HG03342 (cell line): ENCODE measurements at regions not wholly inside any gene's neighbourhood (a gene's known extent, or its start where the extent isn't known, plus 50 kb on each side); places are given as distances from the start of the nearest gene placed in this dataset.

ENCODE experiments used
- ATAC-seq: cut with Tn5 transposase; IDR thresholded peaks from one replicate; pipeline ENCODE4 v1.9.1; 2021; ENCODE audit warnings: mild to moderate bottlenecking, moderate library complexity; ENCODE audit not compliant: unreplicated experiment

DNA sequence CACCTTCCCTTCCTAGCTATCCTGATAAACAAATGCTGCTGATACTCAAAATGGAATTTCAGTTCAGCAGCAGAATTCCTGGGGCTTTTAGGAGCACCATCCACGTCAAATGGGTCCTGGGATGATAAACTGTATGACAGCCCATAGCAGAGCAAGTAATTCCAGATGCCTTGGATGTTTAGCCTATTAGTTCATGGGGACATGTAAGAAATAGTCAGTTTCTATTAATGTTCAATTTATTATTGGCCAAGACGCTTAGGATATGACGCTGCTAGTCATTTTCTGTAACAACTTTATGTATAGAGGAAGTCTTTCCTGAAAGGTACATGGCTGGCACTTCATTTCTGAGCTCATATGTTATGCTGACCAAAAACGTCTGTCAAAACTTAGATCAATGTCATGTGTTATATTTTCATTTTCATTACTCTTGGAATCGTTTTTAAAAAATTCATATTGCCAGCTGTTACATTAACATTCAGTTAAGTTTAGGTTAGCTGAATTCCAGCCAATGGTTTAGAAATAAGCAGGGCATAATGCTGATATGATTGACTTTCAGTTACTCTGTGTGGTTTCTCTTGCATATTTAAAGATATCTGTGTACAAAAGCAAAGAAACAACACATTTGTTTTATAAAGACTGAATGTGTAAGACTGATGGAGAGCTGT is 243.8 kb downstream of the CSNK1G3 start:
- ATAC-seq = no peak

- ATAC-seq = no peak
These were observed 242.9 kb downstream of the CSNK1G3 start for GRCh38 chr5:123754908-123755307.

- ATAC-seq = no peak
These were observed 242.2 kb downstream of the CSNK1G3 start for GRCh38 chr5:123753937-123754891.

GRCh38 chr5:123753180-123753936 is 241.4 kb downstream of the CSNK1G3 start:
- no peak for ATAC-seq

DNA sequence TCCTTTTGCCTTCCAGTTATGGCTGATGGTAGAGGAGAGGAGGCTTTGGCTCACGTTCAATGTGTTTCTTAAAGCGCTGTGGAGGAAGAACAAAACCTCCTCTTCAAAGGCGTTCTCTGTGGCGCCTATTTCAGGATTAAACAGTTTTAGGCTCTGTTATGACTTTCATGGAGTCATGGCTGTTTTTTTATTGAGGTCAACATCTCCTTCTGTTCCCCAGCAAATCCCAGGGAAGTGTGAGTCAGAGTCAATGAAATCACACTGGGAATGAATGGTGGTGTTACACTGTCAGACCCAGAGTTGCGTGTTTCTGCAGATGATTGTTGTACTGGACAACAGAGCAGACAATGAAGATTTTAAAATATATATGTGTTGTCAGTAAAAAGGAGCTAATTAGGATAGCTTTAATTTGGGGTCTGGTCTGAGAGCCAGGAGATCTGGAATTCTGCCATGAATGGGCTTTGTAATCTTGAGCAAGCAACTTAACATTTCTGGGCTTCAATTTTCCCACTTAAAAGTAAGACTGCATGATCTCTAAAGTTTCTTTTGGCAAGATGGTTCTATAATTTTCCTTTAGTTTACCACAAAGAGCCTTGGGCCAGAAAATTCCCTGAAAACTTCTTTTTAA is 240.7 kb downstream of the CSNK1G3 start:
- no peak for ATAC-seq

GRCh38 chr5:123751670-123752069 is 239.7 kb downstream of the CSNK1G3 start:
- no peak for ATAC-seq

- no peak for ATAC-seq
These were observed 236.3 kb downstream of the CSNK1G3 start for GRCh38 chr5:123748239-123748638.

DNA sequence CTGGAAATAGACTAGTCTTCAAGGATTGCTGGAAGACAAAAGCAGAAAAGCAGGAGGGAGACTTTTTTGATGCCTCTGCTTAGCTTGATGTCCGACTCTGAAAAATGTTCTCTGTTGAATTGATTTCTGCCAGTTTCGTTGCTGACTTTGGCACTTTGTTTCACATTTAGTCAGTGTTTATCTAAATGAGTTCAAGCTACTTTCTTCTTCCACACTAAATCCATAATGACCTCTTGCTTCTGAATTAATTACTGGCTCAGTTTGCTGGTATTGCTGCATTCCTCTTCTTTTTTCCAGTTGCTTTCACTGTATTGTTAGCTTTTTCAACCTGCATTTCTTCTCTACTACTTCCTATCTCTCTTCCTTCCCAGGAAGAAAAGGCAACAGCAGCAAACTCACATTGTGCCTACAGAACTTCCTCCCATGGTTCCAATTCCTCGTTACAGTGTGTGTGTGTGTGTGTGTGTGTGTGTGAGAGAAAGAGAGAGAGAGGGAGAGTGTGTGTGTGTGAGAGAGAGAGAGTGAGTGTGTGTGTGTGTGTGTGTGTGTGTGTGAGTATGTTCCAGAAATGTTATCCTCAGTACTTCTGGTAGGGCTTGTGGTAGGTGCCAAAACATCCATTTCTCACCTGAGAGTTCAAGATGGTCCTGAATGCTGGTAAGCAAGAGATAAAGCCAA is 234.8 kb downstream of the CSNK1G3 start:
- no peak for ATAC-seq

GRCh38 chr5:123743990-123744583 is 232.1 kb downstream of the CSNK1G3 start:
- ATAC-seq = no peak

- ATAC-seq = no peak
These were observed 223.4 kb downstream of the CSNK1G3 start for GRCh38 chr5:123735384-123735783.

GRCh38 chr5:123732257-123732656 is 220.3 kb downstream of the CSNK1G3 start:
- no peak for ATAC-seq

- ATAC-seq = no peak
These were observed 210.5 kb downstream of the CSNK1G3 start for GRCh38 chr5:123722451-123722850.

- ATAC-seq = no peak
These were observed 209.8 kb downstream of the CSNK1G3 start for GRCh38 chr5:123721675-123722276.

GRCh38 chr5:123720955-123721354 is 209.0 kb downstream of the CSNK1G3 start:
- no peak for ATAC-seq

- ATAC-seq = no peak
These were observed 208.4 kb downstream of the CSNK1G3 start for GRCh38 chr5:123720339-123720738.

DNA sequence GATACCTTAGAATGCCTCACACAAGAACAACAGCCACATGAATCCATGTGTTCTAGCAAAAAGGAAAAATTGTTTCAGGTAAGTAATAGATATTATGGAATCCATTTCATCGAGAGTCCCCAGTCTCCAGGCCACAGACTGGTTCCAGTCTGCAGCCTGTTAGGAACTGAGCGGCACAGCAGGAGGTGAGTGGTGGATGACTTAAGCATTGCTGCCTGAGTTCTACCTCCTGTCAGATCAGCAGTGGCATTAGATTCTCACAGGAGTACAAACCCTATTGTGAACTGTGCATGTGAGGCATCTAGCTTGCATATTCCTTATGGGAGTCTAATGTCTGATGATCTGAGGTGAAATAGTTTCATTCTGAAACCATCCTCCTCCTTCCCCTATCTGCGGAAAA is 207.0 kb downstream of the CSNK1G3 start:
- ATAC-seq = no peak

- ATAC-seq = no peak
These were observed 206.3 kb downstream of the CSNK1G3 start for GRCh38 chr5:123718238-123718637.

- no peak for ATAC-seq
These were observed 205.2 kb downstream of the CSNK1G3 start for GRCh38 chr5:123717139-123717538.

DNA sequence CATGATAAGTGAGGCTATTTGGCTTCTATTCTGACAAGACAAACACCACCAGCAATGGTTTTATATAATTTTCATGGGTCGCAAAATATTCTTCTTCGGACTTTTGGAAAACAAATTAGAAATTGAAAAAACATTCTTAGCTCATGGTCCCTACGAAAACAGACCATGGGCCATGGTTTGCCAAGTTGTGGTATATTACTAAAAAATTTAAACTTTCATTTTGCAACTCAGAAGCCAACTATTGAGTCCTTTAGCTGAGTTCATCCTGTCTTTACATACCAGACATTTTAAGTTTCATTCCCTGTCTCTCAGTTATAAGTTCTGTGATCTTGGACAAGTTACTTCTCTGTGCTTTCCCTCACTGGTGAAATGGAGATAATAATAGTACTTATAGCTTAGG is 198.1 kb downstream of the CSNK1G3 start:
- no peak for ATAC-seq

DNA sequence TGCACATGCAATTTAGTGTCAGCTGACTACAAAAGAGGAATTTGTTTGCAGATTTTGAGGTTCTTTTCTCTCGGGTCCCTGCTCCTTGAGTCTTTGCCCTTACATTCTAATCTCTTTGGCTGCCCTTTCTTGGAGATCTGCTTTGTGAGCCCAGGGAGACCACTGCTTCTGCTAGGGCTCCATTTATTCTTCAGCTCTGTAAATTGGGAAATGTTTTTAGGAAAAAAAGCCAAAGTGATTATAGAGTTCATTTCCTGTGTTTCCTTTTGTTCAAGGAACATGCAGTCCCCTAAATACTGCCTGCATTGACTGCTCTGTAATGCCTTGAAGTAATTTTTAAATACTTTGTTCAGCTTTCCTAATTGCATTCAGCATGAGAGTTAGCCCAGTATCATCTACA is 197.4 kb downstream of the CSNK1G3 start:
- ATAC-seq = no peak
